ENCODE measurements at regions not wholly inside any gene's neighbourhood (a gene's known extent, or its start where the extent isn't known, plus 50 kb on each side); places are given as distances from the start of the nearest gene placed in this dataset.
A peak's percentile ranks its signal among the peaks of the same experiment; 100 is the strongest.

GRCh38 chr3:6781092-6781491, 79.8 kb upstream of the GRM7 start:
- Mint-ChIP-seq H3K27me3 (no peaks in the 10 kb centered on the region), H3K4me1 (no peaks in the 10 kb centered on the region), H3K9me3 (no peaks in the 10 kb centered on the region), H3K4me3 (no peak overlapping the region), H3K27ac (no peak overlapping the region), H3K36me3 (no peaks in the 10 kb centered on the region)
- DNase-seq (no peak), ATAC-seq (replicated peaks) (no peak)

- Mint-ChIP-seq H3K27ac (no peak overlapping the region), H3K27me3 (no peaks in the 10 kb centered on the region), H3K4me3 (no peak overlapping the region), H3K9me3 (no peaks in the 10 kb centered on the region), H3K36me3 (no peaks in the 10 kb centered on the region), H3K4me1 (no peaks in the 10 kb centered on the region)
- DNase-seq (no peak), ATAC-seq (replicated peaks) (no peak)
These were observed 75.2 kb upstream of the GRM7 start for GRCh38 chr3:6785726-6786125.

GRCh38 chr3:6791161-6791560, 69.8 kb upstream of the GRM7 start:
- Mint-ChIP-seq H3K27ac (no peak overlapping the region), H3K9me3 (no peaks in the 10 kb centered on the region), H3K36me3 (no peaks in the 10 kb centered on the region), H3K4me3 (no peak overlapping the region), H3K27me3 (no peaks in the 10 kb centered on the region), H3K4me1 (no peaks in the 10 kb centered on the region)
- DNase-seq (no peak), ATAC-seq (replicated peaks) (no peak)

GRCh38 chr3:6799264-6799915, 61.5 kb upstream of the GRM7 start:
- H3K4me3 Mint-ChIP-seq: no peak overlapping the region
- peak; percentile 79 to 81 for ATAC-seq (replicated peaks)
- H3K9me3 Mint-ChIP-seq: no peaks in the 10 kb centered on the region
- H3K27me3 Mint-ChIP-seq: no peaks in the 10 kb centered on the region
- no peak overlapping the region for H3K27ac Mint-ChIP-seq
- no peaks in the 10 kb centered on the region for H3K4me1 Mint-ChIP-seq
- H3K36me3 Mint-ChIP-seq: no peaks in the 10 kb centered on the region
- DNase-seq: peak; percentile 1

GRCh38 chr3:6803619-6804018, 57.3 kb upstream of the GRM7 start:
- Mint-ChIP-seq H3K9me3 (no peaks in the 10 kb centered on the region), H3K36me3 (no peaks in the 10 kb centered on the region), H3K4me3 (no peak overlapping the region), H3K27ac (no peak overlapping the region), H3K27me3 (no peaks in the 10 kb centered on the region), H3K4me1 (no peaks in the 10 kb centered on the region)
- no peak for DNase-seq
- ATAC-seq (replicated peaks): no peak

GRCh38 chr3:6805236-6805635, 55.7 kb upstream of the GRM7 start:
- Mint-ChIP-seq H3K27ac (no peak overlapping the region), H3K4me3 (no peak overlapping the region), H3K36me3 (no peaks in the 10 kb centered on the region), H3K27me3 (no peaks in the 10 kb centered on the region), H3K9me3 (no peaks in the 10 kb centered on the region), H3K4me1 (peaks cover 0 to 2% of the 10 kb centered on the region in 2 donors)
- DNase-seq (no peak), ATAC-seq (replicated peaks) (no peak)

- H3K9me3 Mint-ChIP-seq: no peaks in the 10 kb centered on the region
These were observed 53.9 kb upstream of the GRM7 start for GRCh38 chr3:6806991-6807390.

GRCh38 chr3:6807967-6808588, 52.8 kb upstream of the GRM7 start:
- peaks cover 0 to 2% of the 10 kb centered on the region in 2 donors for H3K9me3 Mint-ChIP-seq
- no peaks in the 10 kb centered on the region for H3K27me3 Mint-ChIP-seq
- peaks cover 0 to 2% of the 10 kb centered on the region in 2 donors for H3K4me1 Mint-ChIP-seq
- H3K27ac Mint-ChIP-seq: no peak overlapping the region
- H3K36me3 Mint-ChIP-seq: no peaks in the 10 kb centered on the region
- no peak for DNase-seq
- no peak for ATAC-seq (replicated peaks)
- H3K4me3 Mint-ChIP-seq: no peak overlapping the region

More at GRCh38 chr3:6806991-6807390, 53.9 kb upstream of the GRM7 start:
- H3K36me3 Mint-ChIP-seq: no peaks in the 10 kb centered on the region
- no peaks in the 10 kb centered on the region for H3K27me3 Mint-ChIP-seq
- DNase-seq (no peak), ATAC-seq (replicated peaks) (no peak)
- H3K27ac Mint-ChIP-seq: no peak overlapping the region
- H3K4me1 Mint-ChIP-seq: peaks cover 0 to 2% of the 10 kb centered on the region in 2 donors
- no peak overlapping the region for H3K4me3 Mint-ChIP-seq

GRCh38 chr3:6809349-6809748, 51.6 kb upstream of the GRM7 start:
- H3K27ac Mint-ChIP-seq: no peak overlapping the region
- ATAC-seq (replicated peaks) (no peak), DNase-seq (no peak)
- H3K4me1 Mint-ChIP-seq: peaks cover 0 to 2% of the 10 kb centered on the region in 2 donors
- peaks cover 0 to 2% of the 10 kb centered on the region in 2 donors for H3K9me3 Mint-ChIP-seq
- no peak overlapping the region for H3K4me3 Mint-ChIP-seq
- H3K36me3 Mint-ChIP-seq: no peaks in the 10 kb centered on the region
- H3K27me3 Mint-ChIP-seq: no peaks in the 10 kb centered on the region

Data from stimulated activated naive B cell treated with anti-CD40 and anti-IgM and Interleukin-4, amounts not matched to agents 10 μg/mL and 1 μg/mL and 100 μg/mL, for 72 hours (primary cell).